H1 (cell line): ENCODE measurements at regions not wholly inside any gene's neighbourhood (a gene's known extent, or its start where the extent isn't known, plus 50 kb on each side); places are given as distances from the start of the nearest gene placed in this dataset.

Source experiments
- CTCF ChIA-PET: fragments of 300-600 bp; sonication (Branson Sonifier 250); formaldehyde crosslinking; loops from one replicate; lab custom pipeline; 2021; ENCODE audit not compliant: partially characterized antibody; lab: Charles Lee
- POLR2A ChIA-PET: fragments of 300-600 bp; sonication (Branson Sonifier 250); formaldehyde crosslinking; loops from one replicate; lab custom pipeline; 2021; ENCODE audit warnings: inconsistent platforms; ENCODE audit not compliant: partially characterized antibody; lab: Charles Lee
- DNase-seq, 2 experiments: peaks; one replicate each; pipeline versions ENCODE4 v3.0.0 to v3.0.0-alpha.2; 2010 to 2022; ENCODE audit warnings: low spot score in 2 of 2, low read depth in 1 of 2, mixed read lengths in 1 of 2
- FAIRE-seq: peaks from 2 replicates; lab custom pipeline; 2011; peaks lifted over from hg19 to GRCh38; lab: Jason Lieb, UNC
- H2AFZ ChIP-seq: 2 replicates; pipeline ENCODE4 v1.8.1; 2012; ENCODE audit warnings: low read length, inconsistent platforms
- H2AK5ac ChIP-seq: 2 replicates; pipeline ENCODE4 v1.6.1; 2013; ENCODE audit warnings: low read depth, low read length
- H2BK120ac ChIP-seq: replicated peaks from 2 replicates; pipeline ENCODE3; 2013; ENCODE audit warnings: low read depth, low read length, inconsistent platforms
- H2BK12ac ChIP-seq: 2 replicates; pipeline ENCODE4 v1.6.1; 2013; ENCODE audit warnings: low read depth, low read length
- H2BK15ac ChIP-seq: 2 replicates; pipeline ENCODE4 v1.6.1; 2013; ENCODE audit warnings: low read length
- H2BK20ac ChIP-seq: 2 replicates; pipeline ENCODE4 v1.6.1; 2013; ENCODE audit warnings: low read length
- H2BK5ac ChIP-seq: 2 replicates; pipeline ENCODE4 v1.6.1; 2013; ENCODE audit warnings: low read depth, low read length
- H3K14ac ChIP-seq: 2 replicates; pipeline ENCODE4 v1.6.1; 2013; ENCODE audit warnings: inconsistent platforms; ENCODE audit not compliant: insufficient read length
- H3K18ac ChIP-seq: 2 replicates; pipeline ENCODE4 v1.6.1; 2013; ENCODE audit warnings: low read length; ENCODE audit errors: extremely low read depth
- H3K23ac ChIP-seq: 2 replicates; pipeline ENCODE4 v1.6.1; 2013; ENCODE audit warnings: inconsistent platforms; ENCODE audit not compliant: insufficient read length
- H3K23me2 ChIP-seq: 2 replicates; pipeline ENCODE4 v1.6.1; 2013; ENCODE audit warnings: low read depth, low read length
- H3K27ac ChIP-seq: 2 replicates; pipeline ENCODE4 v1.6.1; 2011; ENCODE audit warnings: low read depth, low read length, inconsistent platforms
- H3K27me3 ChIP-seq, 4 experiments: replicated peaks in 1 of 4; 1 replicate in 1 of 4; 2 replicates in 3 of 4; pipeline versions ENCODE4 v1.6.1 to v1.8.1; 2011 to 2013; ENCODE audit warnings: low read length in 3 of 4, mild to moderate bottlenecking in 3 of 4, inconsistent platforms in 2 of 4, mixed read lengths in 2 of 4, moderate library complexity in 1 of 4; ENCODE audit not compliant: control insufficient read depth in 3 of 4, insufficient read depth in 3 of 4; ENCODE audit errors: extremely low read depth in 1 of 4
- H3K36me3 ChIP-seq, 4 experiments: 2 replicates each; pipeline versions ENCODE4 v1.6.1 to v1.8.1; 2011 to 2013; ENCODE audit warnings: mild to moderate bottlenecking in 4 of 4, low read length in 3 of 4, moderate library complexity in 2 of 4, control low read depth in 1 of 4, inconsistent platforms in 1 of 4; ENCODE audit not compliant: insufficient read depth in 4 of 4, control insufficient read depth in 2 of 4
- H3K4ac ChIP-seq: replicated peaks from 2 replicates; pipeline ENCODE3; 2013; ENCODE audit warnings: low read length, low read depth, mixed read lengths, inconsistent platforms; ENCODE audit not compliant: insufficient read length
- H3K4me1 ChIP-seq, 4 experiments: replicated peaks in 1 of 4; 1 replicate in 1 of 4; 2 replicates in 3 of 4; pipeline versions ENCODE4 v1.6.1 to v1.8.1; 2011 to 2013; ENCODE audit warnings: low read length in 3 of 4, inconsistent platforms in 2 of 4, mixed read lengths in 1 of 4; ENCODE audit not compliant: insufficient read depth in 4 of 4, control insufficient read depth in 3 of 4
- H3K4me2 ChIP-seq, 2 experiments: 2 replicates each; pipeline versions ENCODE4 v1.6.1 to v1.8.1; 2011 to 2013; ENCODE audit warnings: low read depth in 2 of 2, low read length in 2 of 2, control low read depth in 1 of 2, inconsistent platforms in 1 of 2, mild to moderate bottlenecking in 1 of 2; ENCODE audit not compliant: insufficient read depth in 1 of 2
- H3K4me3 ChIP-seq, 4 experiments: fragments of 200-600, 300-600 bp in 1 of 4; sonication (generic), shearing (Covaris generic), sonication (Bioruptor Twin) in 1 of 4; 2 replicates each; pipeline versions ENCODE4 v1.5.1 to v1.8.1; 2011 to 2016; ENCODE audit warnings: low read length in 4 of 4, low read depth in 3 of 4, control low read depth in 2 of 4, inconsistent platforms in 2 of 4, mild to moderate bottlenecking in 2 of 4, mixed read lengths in 1 of 4, moderate library complexity in 1 of 4; ENCODE audit not compliant: insufficient read depth in 2 of 4; ENCODE audit errors: extremely low read depth in 1 of 4
- H3K56ac ChIP-seq: replicated peaks from 2 replicates; pipeline ENCODE3; 2013; ENCODE audit warnings: low read depth, mild to moderate bottlenecking, mixed read lengths, low read length, inconsistent platforms; ENCODE audit not compliant: insufficient read length
- H3K79me1 ChIP-seq: 2 replicates; pipeline ENCODE4 v1.6.1; 2013; ENCODE audit warnings: low read depth, low read length, control low read depth
- H3K79me2 ChIP-seq, 2 experiments: 2 replicates each; pipeline versions ENCODE4 v1.6.1 to v1.8.1; 2012 to 2013; ENCODE audit warnings: low read length in 2 of 2, mild to moderate bottlenecking in 2 of 2, inconsistent platforms in 1 of 2; ENCODE audit not compliant: insufficient read depth in 2 of 2, control insufficient read depth in 1 of 2
- H3K9ac ChIP-seq, 4 experiments: replicated peaks in 1 of 4; 1 replicate in 1 of 4; 2 replicates in 3 of 4; pipeline versions ENCODE4 v1.6.1 to v1.8.1; 2011 to 2013; ENCODE audit warnings: low read depth in 3 of 4, low read length in 3 of 4, control low read depth in 2 of 4, mild to moderate bottlenecking in 2 of 4, moderate library complexity in 2 of 4, inconsistent platforms in 1 of 4; ENCODE audit errors: extremely low read depth in 1 of 4
- H3K9me3 ChIP-seq, 2 experiments: 2 replicates each; pipeline versions ENCODE4 v1.6.1 to v1.8.1; 2012 to 2013; ENCODE audit warnings: mild to moderate bottlenecking in 2 of 2, moderate library complexity in 2 of 2, control low read depth in 1 of 2, inconsistent platforms in 1 of 2, low read depth in 1 of 2, low read length in 1 of 2, mixed read lengths in 1 of 2; ENCODE audit not compliant: insufficient read depth in 2 of 2
- H4K20me1 ChIP-seq, 2 experiments: replicated peaks in 1 of 2; 2 replicates each; pipeline versions ENCODE3 to v1.8.1; 2011 to 2013; ENCODE audit warnings: inconsistent platforms in 2 of 2, low read length in 2 of 2, mild to moderate bottlenecking in 1 of 2; ENCODE audit not compliant: insufficient read depth in 2 of 2, control insufficient read depth in 1 of 2
- H4K5ac ChIP-seq: 2 replicates; pipeline ENCODE4 v1.6.1; 2013; ENCODE audit warnings: low read length, low read depth, mixed read lengths, inconsistent platforms; ENCODE audit not compliant: insufficient read length
- H4K8ac ChIP-seq: 2 replicates; pipeline ENCODE4 v1.8.0; 2013; ENCODE audit warnings: mild to moderate bottlenecking, moderate library complexity, low read length, inconsistent platforms; ENCODE audit not compliant: insufficient read depth; ENCODE audit errors: extremely low read depth
- H4K91ac ChIP-seq: replicated peaks from 2 replicates; pipeline ENCODE3; 2013; ENCODE audit warnings: low read length, mixed read lengths, inconsistent platforms; ENCODE audit not compliant: insufficient read length
- CTCF ChIP-seq, 3 experiments: IDR thresholded peaks; 1 replicate in 2 of 3; 2 replicates in 1 of 3; pipeline versions ENCODE4 v1.5.1 to v1.6.1; 2011; ENCODE audit warnings: low read length in 3 of 3, mild to moderate bottlenecking in 3 of 3, inconsistent platforms in 2 of 3, low read depth in 1 of 3, moderate library complexity in 1 of 3; ENCODE audit not compliant: insufficient read depth in 1 of 3; ENCODE audit errors: control extremely low read depth in 1 of 3
- E2F6 ChIP-seq: IDR thresholded peaks from 2 replicates; pipeline ENCODE4 v1.6.1; 2012; ENCODE audit warnings: inconsistent platforms
- EGR1 ChIP-seq: IDR thresholded peaks from 2 replicates; pipeline ENCODE4 v1.6.1; 2011; ENCODE audit warnings: low read depth, low read length, borderline replicate concordance
- MAX ChIP-seq: IDR thresholded peaks from 2 replicates; pipeline ENCODE4 v1.6.1; 2012; ENCODE audit warnings: inconsistent platforms
- PHF8 ChIP-seq: fragments of 200-600 bp; sonication (generic); conservative IDR thresholded peaks from 2 replicates; pipeline ENCODE4 v1.7.1; 2012; ENCODE audit warnings: low read depth, mild to moderate bottlenecking, inconsistent platforms, low read length, moderate library complexity
- RBBP5 ChIP-seq: IDR thresholded peaks from 2 replicates; pipeline ENCODE4 v1.7.1; 2012; ENCODE audit warnings: low read depth, mild to moderate bottlenecking, inconsistent platforms, low read length, moderate library complexity, borderline replicate concordance
- SP2 ChIP-seq: IDR thresholded peaks from 2 replicates; pipeline ENCODE4 v1.6.1; 2012; ENCODE audit warnings: mild to moderate bottlenecking, low read length, inconsistent platforms
- TCF12 ChIP-seq: IDR thresholded peaks from 2 replicates; pipeline ENCODE4 v1.6.1; 2011; ENCODE audit warnings: low read depth, mild to moderate bottlenecking, low read length
- YY1 ChIP-seq: IDR thresholded peaks from 2 replicates; pipeline ENCODE4 v1.6.1; 2011; ENCODE audit warnings: low read depth, mild to moderate bottlenecking, low read length
- ZNF274 ChIP-seq: IDR thresholded peaks from 2 replicates; pipeline ENCODE4 v1.7.0; 2012; ENCODE audit warnings: low read length, borderline replicate concordance; ENCODE audit errors: extremely low read depth
- WGBS, 2 experiments: shearing (Covaris generic) in 1 of 2; methylation state at CpG; one replicate each; pipeline versions ENCODE4 v1.1.6 to v1.1.7; 2013 to 2015; ENCODE audit warnings: low lambda C conversion rate in 2 of 2, mixed read lengths in 2 of 2, inconsistent platforms in 1 of 2, low coverage in 1 of 2, missing lambda C conversion rate in 1 of 2; ENCODE audit not compliant: insufficient replicate concordance in 2 of 2, insufficient coverage in 1 of 2, insufficient read length in 1 of 2; ENCODE audit errors: extremely low coverage in 1 of 2, missing lambda C conversion rate in 1 of 2; 5-methylcytosine and 5-hydroxymethylcytosine counted together

- peaks cover 0 to 2% (median 0%) of the 10 kb centered on the region in 4 experiments; a peak in 2 of 7 replicates for H3K4me1 ChIP-seq
- FAIRE-seq (peak; percentile 98), DNase-seq (peak; percentile 47 to 49)
- no peak overlapping the region for H3K4me2 ChIP-seq
- H3K23me2 ChIP-seq: no peaks in the 10 kb centered on the region
- 0 out of 8 replicates have a peak overlapping the region, but pooled peaks of 1 of the 4 experiments have one; percentile 19 for H3K4me3 ChIP-seq
- no peak overlapping the region for H3K56ac ChIP-seq
- no peaks in the 10 kb centered on the region for H3K79me2 ChIP-seq
- no peak overlapping the region for H2BK12ac ChIP-seq
- CTCF ChIA-PET: no interaction called here
- H3K18ac ChIP-seq: no peak overlapping the region
- no peak overlapping the region for H2AFZ ChIP-seq
- H2BK5ac ChIP-seq: no peak overlapping the region
- WGBS, 2 experiments: 37% methylated on average over 6 of the region's 6 CpGs; no CpG with 5 or more reads in 1 of the 2 experiments
- H3K9ac ChIP-seq: no peak overlapping the region
- no peak overlapping the region for H3K27ac ChIP-seq
- H2AK5ac ChIP-seq: no peak overlapping the region
- no peaks in the 10 kb centered on the region for H4K20me1 ChIP-seq
- no peaks in the 10 kb centered on the region for H3K9me3 ChIP-seq
- H3K36me3 ChIP-seq: no peaks in the 10 kb centered on the region
- no peak overlapping the region for H2BK20ac ChIP-seq
- H2BK15ac ChIP-seq: no peak overlapping the region
- no peak overlapping the region for H3K4ac ChIP-seq
- TF ChIP-seq RBBP5: no peak
- TF ChIP-seq CTCF (IDR thresholded peaks at IDR 0.05; ENCODE audit: control extremely low read depth in 1 of 3, insufficient read depth in 1 of 3, low read depth in 1 of 3, low read length in 3 of 3): no peak
- peak; percentile 90 for TF ChIP-seq MAX
- no peak for TF ChIP-seq PHF8
- no peak for TF ChIP-seq EGR1
- peak; percentile 96 for TF ChIP-seq YY1
- TF ChIP-seq ZNF274: no peak
- no peak for TF ChIP-seq TCF12
- no peak for TF ChIP-seq SP2
- no peak for TF ChIP-seq E2F6
- H3K79me1 ChIP-seq: no peaks in the 10 kb centered on the region
- POLR2A ChIA-PET: no interaction called here
- no peak overlapping the region for H2BK120ac ChIP-seq
- H3K23ac ChIP-seq: no peak overlapping the region
- H4K8ac ChIP-seq: no peak overlapping the region
- H3K14ac ChIP-seq: no peak overlapping the region
- no peak overlapping the region for H4K91ac ChIP-seq
- no peaks in the 10 kb centered on the region for H3K27me3 ChIP-seq
- no peak overlapping the region for H4K5ac ChIP-seq
Measured at GRCh38 chrX:129188231-129188630, 335.1 kb downstream of the SMARCA1 start.
